ENCODE measurements at regions not wholly inside any gene's neighbourhood (a gene's known extent, or its start where the extent isn't known, plus 50 kb on each side); places are given as distances from the start of the nearest gene placed in this dataset.

GRCh38 chr12:92463171-92463570 lies 239.6 kb upstream of the PLEKHG7 start:
- Histone ChIP-seq H3K36me3 (no peaks in the 10 kb centered on the region), H3K27me3 (replicated peaks; ENCODE audit: insufficient read depth) (no peaks in the 10 kb centered on the region), H3K27ac (no peak overlapping the region), H3K9me3 (no peaks in the 10 kb centered on the region), H3K4me1 (replicated peaks) (no peaks in the 10 kb centered on the region), H3K4me3 (no peak overlapping the region)
- intact Hi-C loops (cut with DNase I) = no loop called here
- no peak for DNase-seq (ENCODE audit: low spot score)
- WGBS = 100% methylated on average over 2 of the region's 2 CpGs
- TF ChIP-seq POLR2AphosphoS5 (IDR thresholded peaks at IDR 0.05) = no peak
- no peak for TF ChIP-seq POLR2A (IDR thresholded peaks at IDR 0.05)
- TF ChIP-seq, protein P1, sequence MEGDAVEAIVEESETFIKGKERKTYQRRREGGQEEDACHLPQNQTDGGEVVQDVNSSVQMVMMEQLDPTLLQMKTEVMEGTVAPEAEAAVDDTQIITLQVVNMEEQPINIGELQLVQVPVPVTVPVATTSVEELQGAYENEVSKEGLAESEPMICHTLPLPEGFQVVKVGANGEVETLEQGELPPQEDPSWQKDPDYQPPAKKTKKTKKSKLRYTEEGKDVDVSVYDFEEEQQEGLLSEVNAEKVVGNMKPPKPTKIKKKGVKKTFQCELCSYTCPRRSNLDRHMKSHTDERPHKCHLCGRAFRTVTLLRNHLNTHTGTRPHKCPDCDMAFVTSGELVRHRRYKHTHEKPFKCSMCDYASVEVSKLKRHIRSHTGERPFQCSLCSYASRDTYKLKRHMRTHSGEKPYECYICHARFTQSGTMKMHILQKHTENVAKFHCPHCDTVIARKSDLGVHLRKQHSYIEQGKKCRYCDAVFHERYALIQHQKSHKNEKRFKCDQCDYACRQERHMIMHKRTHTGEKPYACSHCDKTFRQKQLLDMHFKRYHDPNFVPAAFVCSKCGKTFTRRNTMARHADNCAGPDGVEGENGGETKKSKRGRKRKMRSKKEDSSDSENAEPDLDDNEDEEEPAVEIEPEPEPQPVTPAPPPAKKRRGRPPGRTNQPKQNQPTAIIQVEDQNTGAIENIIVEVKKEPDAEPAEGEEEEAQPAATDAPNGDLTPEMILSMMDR (IDR thresholded peaks at IDR 0.05) = no peak

DNA sequence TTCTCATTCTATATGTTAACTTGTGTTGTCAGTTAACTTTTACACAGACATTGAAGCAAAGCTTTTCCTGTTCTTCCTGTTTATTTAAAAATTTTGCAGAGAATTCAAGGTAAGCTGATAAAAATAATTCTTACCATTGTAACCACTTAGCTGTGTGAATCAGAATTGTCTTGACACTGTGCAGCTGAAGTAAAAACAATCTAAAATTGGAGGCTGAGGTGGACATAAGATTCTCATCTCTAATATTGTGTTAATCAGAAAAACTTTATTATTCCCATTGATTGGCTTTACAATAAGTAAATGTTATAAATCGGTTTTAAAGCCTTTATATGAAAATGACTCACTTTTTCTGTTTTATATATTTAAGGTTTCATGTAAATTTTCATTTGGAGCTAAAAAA lies 240.3 kb upstream of the PLEKHG7 start:
- Histone ChIP-seq H3K4me1 (replicated peaks) (no peaks in the 10 kb centered on the region), H3K27me3 (replicated peaks; ENCODE audit: insufficient read depth) (no peaks in the 10 kb centered on the region), H3K9me3 (no peaks in the 10 kb centered on the region), H3K36me3 (no peaks in the 10 kb centered on the region), H3K4me3 (no peak overlapping the region), H3K27ac (no peak overlapping the region)
- no peak for TF ChIP-seq POLR2AphosphoS5 (IDR thresholded peaks at IDR 0.05)
- TF ChIP-seq, protein P1 (IDR thresholded peaks at IDR 0.05) = no peak
- TF ChIP-seq POLR2A (IDR thresholded peaks at IDR 0.05) = no peak
- 70% methylated on average over 1 of the region's 1 CpG for WGBS
- no peak for DNase-seq (ENCODE audit: low spot score)
- intact Hi-C loops (cut with DNase I) = no loop called here

DNA sequence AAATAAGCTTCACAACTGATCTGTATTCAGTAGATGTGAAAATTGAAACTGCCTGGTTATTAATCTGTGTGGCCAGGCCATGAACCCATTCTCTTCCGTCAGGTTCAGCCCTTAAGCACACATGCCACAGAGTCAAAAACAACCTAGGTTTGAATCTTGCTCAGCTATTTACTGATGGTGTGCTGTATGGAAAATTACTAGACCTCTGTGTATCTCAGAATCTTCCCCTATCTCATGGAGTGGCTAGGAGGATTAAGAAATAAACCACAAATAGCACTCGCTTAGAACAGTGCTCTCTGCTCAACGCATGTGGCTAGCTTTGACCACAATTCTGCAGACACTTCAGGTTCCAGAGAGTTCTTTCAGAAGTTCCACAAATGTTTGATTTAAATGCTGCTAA lies 240.7 kb upstream of the PLEKHG7 start:
- Histone ChIP-seq H3K36me3 (no peaks in the 10 kb centered on the region), H3K4me3 (no peak overlapping the region), H3K9me3 (no peaks in the 10 kb centered on the region), H3K27ac (no peak overlapping the region), H3K4me1 (replicated peaks) (no peaks in the 10 kb centered on the region), H3K27me3 (replicated peaks; ENCODE audit: insufficient read depth) (no peaks in the 10 kb centered on the region)
- 91% methylated on average over 3 of the region's 3 CpGs for WGBS
- DNase-seq (ENCODE audit: low spot score) = no peak
- intact Hi-C loops (cut with DNase I) = no loop called here
- TF ChIP-seq POLR2AphosphoS5 (IDR thresholded peaks at IDR 0.05) (no peak), POLR2A (IDR thresholded peaks at IDR 0.05) (no peak)
- TF ChIP-seq, protein P1 (IDR thresholded peaks at IDR 0.05) = no peak

GRCh38 chr12:92459850-92460249 lies 242.9 kb upstream of the PLEKHG7 start:
- Histone ChIP-seq H3K36me3 (no peaks in the 10 kb centered on the region), H3K27ac (no peak overlapping the region), H3K4me1 (replicated peaks) (no peaks in the 10 kb centered on the region), H3K27me3 (replicated peaks; ENCODE audit: insufficient read depth) (no peaks in the 10 kb centered on the region), H3K9me3 (no peaks in the 10 kb centered on the region), H3K4me3 (no peak overlapping the region)
- no peak for DNase-seq (ENCODE audit: low spot score)
- TF ChIP-seq POLR2AphosphoS5 (IDR thresholded peaks at IDR 0.05) (no peak), POLR2A (IDR thresholded peaks at IDR 0.05) (no peak)
- TF ChIP-seq, protein P1 (IDR thresholded peaks at IDR 0.05) = no peak
- intact Hi-C loops (cut with DNase I) = no loop called here

- no peaks in the 10 kb centered on the region for H3K4me1 ChIP-seq (replicated peaks)
- no peaks in the 10 kb centered on the region for H3K36me3 ChIP-seq
- no peak for DNase-seq (ENCODE audit: low spot score)
- H3K4me3 ChIP-seq = no peak overlapping the region
- H3K27ac ChIP-seq = no peak overlapping the region
- intact Hi-C loops (cut with DNase I) = no loop called here
- H3K9me3 ChIP-seq = no peaks in the 10 kb centered on the region
- 95% methylated on average over 4 of the region's 4 CpGs for WGBS
- TF ChIP-seq POLR2A (IDR thresholded peaks at IDR 0.05) = no peak
- TF ChIP-seq POLR2AphosphoS5 (IDR thresholded peaks at IDR 0.05) = no peak
- TF ChIP-seq, protein P1 (IDR thresholded peaks at IDR 0.05) = no peak
- no peaks in the 10 kb centered on the region for H3K27me3 ChIP-seq (replicated peaks; ENCODE audit: insufficient read depth)
Observed at GRCh38 chr12:92458996-92459395, 243.8 kb upstream of the PLEKHG7 start.
